ENCODE measurements at regions not wholly inside any gene's neighbourhood (a gene's known extent, or its start where the extent isn't known, plus 50 kb on each side); places are given as distances from the start of the nearest gene placed in this dataset.

DNA sequence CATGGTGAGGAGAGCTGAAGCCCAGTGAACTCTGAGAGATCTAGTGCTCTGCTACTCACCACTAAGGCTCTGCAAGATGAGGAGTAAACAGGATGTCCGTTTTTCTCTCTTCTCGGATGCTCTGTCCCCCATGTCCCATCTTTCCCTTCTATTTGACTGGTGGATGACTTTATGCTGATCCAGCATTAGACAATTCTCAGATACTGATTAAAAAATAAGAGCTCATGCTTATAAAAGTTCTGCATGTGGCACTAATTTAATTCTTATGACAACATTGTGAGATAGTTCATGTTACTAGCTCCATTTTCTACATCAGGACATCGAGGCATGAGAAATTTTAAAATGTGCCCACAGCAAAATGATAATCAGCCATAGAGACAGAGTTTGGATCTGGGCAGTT lies 77.0 kb downstream of the HMHB1 start:
- no peak overlapping the region for H2BK20ac ChIP-seq (ENCODE audit: low read depth, low read length, poor library complexity, severe bottlenecking)
- no peak overlapping the region for H3K27ac ChIP-seq (ENCODE audit: insufficient read length, low read depth, low read length)
- Mint-ChIP-seq H3K27me3 (ENCODE audit: low read depth) (no peaks in the 10 kb centered on the region), H3K27ac (peak overlapping the region in 1 of 3 experiments; percentile 6; a peak in 1 of 7 replicates), H3K4me1 (peaks cover 15% of the 10 kb centered on the region in 2 experiments; a peak in 3 of 4 replicates), H3K36me3 (ENCODE audit: insufficient read depth in 1 of 3, low read depth in 3 of 3) (no peaks in the 10 kb centered on the region), H3K9me3 (no peaks in the 10 kb centered on the region), H3K4me3 (no peak overlapping the region)
- no peak for DNase-seq
- no peak overlapping the region for H3K14ac ChIP-seq (ENCODE audit: insufficient read depth, low read length)
- no peaks in the 10 kb centered on the region for H4K20me1 ChIP-seq (ENCODE audit: control insufficient read depth, insufficient read depth, insufficient read length)
- H3K9me3 ChIP-seq (ENCODE audit: control insufficient read depth, low read depth, low read length), result no peaks in the 10 kb centered on the region
- H2BK5ac ChIP-seq (ENCODE audit: insufficient read length, low read length), result no peak overlapping the region
- no peak overlapping the region for H4K5ac ChIP-seq (ENCODE audit: insufficient read length, low read depth, low read length)
- H4K8ac ChIP-seq (replicated peaks; ENCODE audit: insufficient read length, low read depth, low read length), result no peak overlapping the region
- no peak overlapping the region for H3K4me2 ChIP-seq (ENCODE audit: insufficient read depth, insufficient read length, low read length)
- H3K4ac ChIP-seq (ENCODE audit: low read depth, low read length), result no peak overlapping the region
- no peak overlapping the region for H3K23ac ChIP-seq (ENCODE audit: insufficient read length, low read depth, low read length)
- no peaks in the 10 kb centered on the region for H3K4me1 ChIP-seq (ENCODE audit: insufficient read depth, low read length)
- no peak overlapping the region for H2BK12ac ChIP-seq (ENCODE audit: insufficient read length, low read depth, low read length)
- no peaks in the 10 kb centered on the region for H3K79me1 ChIP-seq (ENCODE audit: insufficient read depth, low read depth, low read length, poor library complexity, severe bottlenecking)
- no peak overlapping the region for H4K91ac ChIP-seq (ENCODE audit: insufficient read length, low read depth, low read length)
- no peak overlapping the region for H2BK120ac ChIP-seq (ENCODE audit: low read depth, low read length, poor library complexity, severe bottlenecking)
- WGBS (ENCODE audit: extremely low coverage, insufficient read length, low lambda C conversion rate), result no CpG with 5 or more reads among the region's 3 CpGs
- no peak overlapping the region for H2AFZ ChIP-seq (ENCODE audit: low read length)
- H3K27me3 ChIP-seq (ENCODE audit: insufficient read depth, low read length), result no peaks in the 10 kb centered on the region
- no peak overlapping the region for H3K9ac ChIP-seq (ENCODE audit: extremely low read depth, insufficient read length, low read length)
- no peak overlapping the region for H3T11ph ChIP-seq (ENCODE audit: low read length)
- no peak overlapping the region for H2AK5ac ChIP-seq (ENCODE audit: insufficient read length, low read length)
- H2BK15ac ChIP-seq (ENCODE audit: low read depth, low read length), result no peak overlapping the region
- H3K18ac ChIP-seq (ENCODE audit: insufficient read length, low read depth, low read length), result no peak overlapping the region
- H3K56ac ChIP-seq (ENCODE audit: insufficient read length, low read depth, low read length), result no peak overlapping the region
- no peaks in the 10 kb centered on the region for H3K79me2 ChIP-seq (ENCODE audit: insufficient read depth, low read length)
- TF ChIP-seq, protein P1, sequence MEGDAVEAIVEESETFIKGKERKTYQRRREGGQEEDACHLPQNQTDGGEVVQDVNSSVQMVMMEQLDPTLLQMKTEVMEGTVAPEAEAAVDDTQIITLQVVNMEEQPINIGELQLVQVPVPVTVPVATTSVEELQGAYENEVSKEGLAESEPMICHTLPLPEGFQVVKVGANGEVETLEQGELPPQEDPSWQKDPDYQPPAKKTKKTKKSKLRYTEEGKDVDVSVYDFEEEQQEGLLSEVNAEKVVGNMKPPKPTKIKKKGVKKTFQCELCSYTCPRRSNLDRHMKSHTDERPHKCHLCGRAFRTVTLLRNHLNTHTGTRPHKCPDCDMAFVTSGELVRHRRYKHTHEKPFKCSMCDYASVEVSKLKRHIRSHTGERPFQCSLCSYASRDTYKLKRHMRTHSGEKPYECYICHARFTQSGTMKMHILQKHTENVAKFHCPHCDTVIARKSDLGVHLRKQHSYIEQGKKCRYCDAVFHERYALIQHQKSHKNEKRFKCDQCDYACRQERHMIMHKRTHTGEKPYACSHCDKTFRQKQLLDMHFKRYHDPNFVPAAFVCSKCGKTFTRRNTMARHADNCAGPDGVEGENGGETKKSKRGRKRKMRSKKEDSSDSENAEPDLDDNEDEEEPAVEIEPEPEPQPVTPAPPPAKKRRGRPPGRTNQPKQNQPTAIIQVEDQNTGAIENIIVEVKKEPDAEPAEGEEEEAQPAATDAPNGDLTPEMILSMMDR (conservative IDR thresholded peaks at IDR 0.05), result no peak
- no peaks in the 10 kb centered on the region for H3K23me2 ChIP-seq (ENCODE audit: insufficient read length, low read depth, low read length, poor library complexity, severe bottlenecking)
